Mesenchymal stem cell (in vitro differentiated cells and primary cell): ENCODE measurements at regions not wholly inside any gene's neighbourhood (a gene's known extent, or its start where the extent isn't known, plus 50 kb on each side); places are given as distances from the start of the nearest gene placed in this dataset.

ENCODE experiments used
- DNase-seq: peaks from one replicate; pipeline ENCODE4 v3.0.0-alpha.2; 2013
- H2AFZ ChIP-seq: one replicate; pipeline ENCODE4 v1.6.1; 2013; ENCODE audit warnings: low read depth, mild to moderate bottlenecking, control low read depth, inconsistent platforms, low read length, moderate library complexity
- H2AK5ac ChIP-seq: 2 replicates; pipeline ENCODE4 v1.6.1; 2013; ENCODE audit warnings: low read length, moderate library complexity, mild to moderate bottlenecking, inconsistent platforms; ENCODE audit not compliant: severe bottlenecking
- H2BK120ac ChIP-seq: one replicate; pipeline ENCODE4 v1.6.1; 2013; ENCODE audit warnings: low read depth, mild to moderate bottlenecking, inconsistent platforms, low read length, moderate library complexity
- H2BK12ac ChIP-seq, 2 experiments: one replicate each; pipeline ENCODE4 v1.6.1; 2013; ENCODE audit warnings: inconsistent platforms in 2 of 2, low read length in 2 of 2, mild to moderate bottlenecking in 2 of 2, moderate library complexity in 2 of 2, control low read depth in 1 of 2
- H2BK15ac ChIP-seq: one replicate; pipeline ENCODE4 v1.6.1; 2013; ENCODE audit warnings: mild to moderate bottlenecking, low read depth, inconsistent platforms; ENCODE audit not compliant: poor library complexity, severe bottlenecking
- H2BK5ac ChIP-seq: 2 replicates; pipeline ENCODE4 v1.6.1; 2013; ENCODE audit warnings: low read depth, mild to moderate bottlenecking, low read length, control low read depth, inconsistent platforms; ENCODE audit not compliant: poor library complexity, severe bottlenecking
- H3K14ac ChIP-seq, 2 experiments: one replicate each; pipeline ENCODE4 v1.6.1; 2013; ENCODE audit warnings: inconsistent platforms in 2 of 2, low read length in 2 of 2, control low read depth in 1 of 2, mild to moderate bottlenecking in 1 of 2, moderate library complexity in 1 of 2
- H3K18ac ChIP-seq, 2 experiments: one replicate each; pipeline ENCODE4 v1.6.1; 2013; ENCODE audit warnings: inconsistent platforms in 2 of 2, low read length in 2 of 2, control low read depth in 1 of 2, low read depth in 1 of 2, mild to moderate bottlenecking in 1 of 2
- H3K23ac ChIP-seq, 2 experiments: one replicate each; pipeline ENCODE4 v1.6.1; 2013; ENCODE audit warnings: inconsistent platforms in 2 of 2, low read length in 2 of 2, mild to moderate bottlenecking in 2 of 2, moderate library complexity in 2 of 2, control low read depth in 1 of 2
- H3K27ac ChIP-seq: 2 replicates; pipeline ENCODE4 v1.5.1; 2013; ENCODE audit warnings: mild to moderate bottlenecking, moderate library complexity, low read length, control low read depth, inconsistent platforms; ENCODE audit not compliant: poor library complexity, severe bottlenecking
- H3K27me3 ChIP-seq, 2 experiments: 2 replicates each; pipeline versions ENCODE4 v1.6.1 to v1.7.0; 2013; ENCODE audit warnings: low read length in 2 of 2, mild to moderate bottlenecking in 2 of 2, moderate library complexity in 2 of 2, control low read depth in 1 of 2, inconsistent platforms in 1 of 2; ENCODE audit not compliant: control insufficient read depth in 1 of 2, insufficient read depth in 1 of 2
- H3K36me3 ChIP-seq, 2 experiments: 2 replicates each; pipeline versions ENCODE4 v1.6.1 to v1.7.0; 2013; ENCODE audit warnings: low read length in 2 of 2, control low read depth in 1 of 2, inconsistent platforms in 1 of 2, low read depth in 1 of 2, mild to moderate bottlenecking in 1 of 2; ENCODE audit not compliant: insufficient read depth in 2 of 2, control insufficient read depth in 1 of 2
- H3K4ac ChIP-seq, 2 experiments: one replicate each; pipeline ENCODE4 v1.6.1; 2013; ENCODE audit warnings: inconsistent platforms in 2 of 2, low read length in 2 of 2, mild to moderate bottlenecking in 2 of 2, moderate library complexity in 2 of 2, control low read depth in 1 of 2, low read depth in 1 of 2
- H3K4me1 ChIP-seq: 2 replicates; pipeline ENCODE4 v1.6.1; 2013; ENCODE audit warnings: low read depth, low read length, control low read depth; ENCODE audit not compliant: control insufficient read depth, insufficient read depth
- H3K4me2 ChIP-seq: 2 replicates; pipeline ENCODE4 v1.6.1; 2013; ENCODE audit warnings: low read length, mild to moderate bottlenecking, inconsistent platforms; ENCODE audit not compliant: poor library complexity, severe bottlenecking
- H3K4me3 ChIP-seq, 2 experiments: 2 replicates each; pipeline versions ENCODE4 v1.5.1 to v1.7.0; 2013; ENCODE audit warnings: low read length in 2 of 2, mild to moderate bottlenecking in 2 of 2, control low read depth in 1 of 2, low read depth in 1 of 2; ENCODE audit not compliant: insufficient read depth in 1 of 2
- H3K79me1 ChIP-seq: replicated peaks from 2 replicates; pipeline ENCODE4 v1.6.1; 2013; ENCODE audit warnings: mild to moderate bottlenecking, control low read depth, low read length, inconsistent platforms; ENCODE audit not compliant: poor library complexity, severe bottlenecking
- H3K9ac ChIP-seq: 2 replicates; pipeline ENCODE4 v1.7.0; 2013; ENCODE audit warnings: mild to moderate bottlenecking, low read length, moderate library complexity
- H3K9me3 ChIP-seq: 2 replicates; pipeline ENCODE4 v1.7.0; 2013; ENCODE audit warnings: mild to moderate bottlenecking, low read length; ENCODE audit not compliant: control insufficient read depth
- H4K8ac ChIP-seq: one replicate; pipeline ENCODE4 v1.6.1; 2013; ENCODE audit warnings: inconsistent platforms, mild to moderate bottlenecking, low read length, moderate library complexity
- H4K91ac ChIP-seq: one replicate; pipeline ENCODE4 v1.6.1; 2013; ENCODE audit warnings: mild to moderate bottlenecking, low read length, inconsistent platforms
- WGBS: methylation state at CpG from one replicate; pipeline ENCODE4 v1.1.7; 2013; ENCODE audit warnings: mixed read lengths; 5-methylcytosine and 5-hydroxymethylcytosine counted together

DNA sequence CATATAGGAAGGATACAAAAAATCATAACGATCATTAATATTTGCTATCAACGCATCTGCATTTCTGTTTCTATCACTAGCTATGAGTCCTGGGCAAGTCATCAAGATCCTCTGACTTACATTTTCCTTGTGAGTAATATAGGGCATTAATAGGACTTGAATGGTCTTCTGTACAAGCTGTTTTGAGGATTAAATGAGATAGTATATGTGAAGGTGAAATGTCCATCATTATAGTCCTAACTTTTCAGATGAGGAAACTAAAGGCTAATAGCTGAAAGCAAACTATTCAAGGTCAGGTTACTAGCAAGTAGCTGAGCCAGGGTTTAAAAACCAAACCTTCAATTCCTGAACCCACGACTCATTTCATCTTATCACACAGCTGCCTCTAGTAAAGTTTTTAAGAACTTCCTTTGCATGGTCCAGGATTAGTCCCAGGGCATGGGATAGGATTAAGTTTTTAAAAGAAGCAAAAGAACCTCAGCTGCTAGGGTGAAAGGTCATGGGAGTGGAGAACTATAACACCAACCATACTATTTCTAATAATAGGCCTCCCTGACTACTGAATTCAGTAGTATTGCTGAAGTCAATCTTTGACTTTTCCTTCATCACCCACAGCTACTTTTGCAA lies 101.4 kb upstream of the ADAMTS20 start:
- Histone ChIP-seq H3K9me3 (no peaks in the 10 kb centered on the region), H3K27ac (no peak overlapping the region), H3K14ac (no peak overlapping the region), H3K27me3 (peaks cover 2 to 4% of the 10 kb centered on the region in 2 experiments), H2BK120ac (no peak overlapping the region), H2BK12ac (no peak overlapping the region), H3K4me3 (no peak overlapping the region), H3K4ac (no peak overlapping the region), H2BK5ac (no peak overlapping the region), H3K4me2 (no peak overlapping the region), H3K4me1 (no peaks in the 10 kb centered on the region), H3K23ac (no peak overlapping the region), H2AFZ (no peak overlapping the region), H3K36me3 (no peaks in the 10 kb centered on the region), H3K79me1 (no peaks in the 10 kb centered on the region), H4K91ac (no peak overlapping the region), H3K9ac (no peak overlapping the region), H4K8ac (no peak overlapping the region), H2BK15ac (no peak overlapping the region), H3K18ac (no peak overlapping the region), H2AK5ac (no peak overlapping the region)
- DNase-seq: no peak
- 79% methylated on average over 2 of the region's 3 CpGs for WGBS

- WGBS: 79% methylated on average over 2 of the region's 2 CpGs
- no peaks in the 10 kb centered on the region for H3K79me1 ChIP-seq
Measured at GRCh38 chr12:43648636-43649035, 96.6 kb upstream of the ADAMTS20 start.

DNA sequence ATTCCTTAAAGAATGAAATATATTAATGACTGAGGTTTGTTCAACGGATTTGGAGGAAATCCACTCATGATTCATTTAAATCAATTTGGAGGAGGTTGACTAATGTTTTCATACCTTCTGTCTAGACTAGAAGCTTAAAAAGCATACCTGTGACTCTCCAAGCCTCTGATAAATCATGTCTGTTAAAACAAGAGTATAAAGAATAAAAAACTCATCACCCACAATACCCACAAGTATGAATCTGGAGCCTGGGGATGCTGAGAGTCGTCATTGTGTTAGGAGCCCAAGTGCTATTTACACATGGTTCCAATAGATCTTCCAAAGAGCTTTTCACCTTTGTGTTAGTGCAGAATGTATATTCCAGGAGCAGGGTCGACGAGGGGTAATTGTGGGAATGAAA lies 86.8 kb upstream of the ADAMTS20 start:
- Histone ChIP-seq H4K8ac (no peak overlapping the region), H3K4ac (no peak overlapping the region), H3K36me3 (no peaks in the 10 kb centered on the region), H3K18ac (no peak overlapping the region), H2AK5ac (no peak overlapping the region), H2BK12ac (no peak overlapping the region), H4K91ac (no peak overlapping the region), H3K23ac (no peak overlapping the region), H3K9me3 (no peaks in the 10 kb centered on the region), H3K27ac (no peak overlapping the region), H3K79me1 (no peaks in the 10 kb centered on the region), H3K14ac (no peak overlapping the region), H2BK5ac (no peak overlapping the region), H2BK15ac (no peak overlapping the region), H3K9ac (no peak overlapping the region), H3K4me1 (no peaks in the 10 kb centered on the region), H2BK120ac (no peak overlapping the region), H3K4me3 (no peak overlapping the region), H2AFZ (no peak overlapping the region), H3K4me2 (no peak overlapping the region), H3K27me3 (no peaks in the 10 kb centered on the region)
- 80% methylated on average over 1 of the region's 4 CpGs for WGBS
- no peak for DNase-seq

More at GRCh38 chr12:43648636-43649035, 96.6 kb upstream of the ADAMTS20 start:
- Histone ChIP-seq H3K14ac (no peak overlapping the region), H4K91ac (no peak overlapping the region), H3K23ac (no peak overlapping the region), H3K4me3 (no peak overlapping the region), H3K27me3 (peaks cover 2 to 4% of the 10 kb centered on the region in 2 experiments), H2BK120ac (no peak overlapping the region), H3K27ac (no peak overlapping the region), H4K8ac (no peak overlapping the region), H3K4ac (no peak overlapping the region), H3K9ac (no peak overlapping the region), H2BK15ac (no peak overlapping the region), H3K4me2 (no peak overlapping the region), H2BK12ac (no peak overlapping the region), H3K9me3 (no peaks in the 10 kb centered on the region), H2AFZ (no peak overlapping the region), H2AK5ac (no peak overlapping the region), H3K18ac (no peak overlapping the region), H3K36me3 (no peaks in the 10 kb centered on the region), H2BK5ac (no peak overlapping the region), H3K4me1 (no peaks in the 10 kb centered on the region)
- no peak for DNase-seq

DNA sequence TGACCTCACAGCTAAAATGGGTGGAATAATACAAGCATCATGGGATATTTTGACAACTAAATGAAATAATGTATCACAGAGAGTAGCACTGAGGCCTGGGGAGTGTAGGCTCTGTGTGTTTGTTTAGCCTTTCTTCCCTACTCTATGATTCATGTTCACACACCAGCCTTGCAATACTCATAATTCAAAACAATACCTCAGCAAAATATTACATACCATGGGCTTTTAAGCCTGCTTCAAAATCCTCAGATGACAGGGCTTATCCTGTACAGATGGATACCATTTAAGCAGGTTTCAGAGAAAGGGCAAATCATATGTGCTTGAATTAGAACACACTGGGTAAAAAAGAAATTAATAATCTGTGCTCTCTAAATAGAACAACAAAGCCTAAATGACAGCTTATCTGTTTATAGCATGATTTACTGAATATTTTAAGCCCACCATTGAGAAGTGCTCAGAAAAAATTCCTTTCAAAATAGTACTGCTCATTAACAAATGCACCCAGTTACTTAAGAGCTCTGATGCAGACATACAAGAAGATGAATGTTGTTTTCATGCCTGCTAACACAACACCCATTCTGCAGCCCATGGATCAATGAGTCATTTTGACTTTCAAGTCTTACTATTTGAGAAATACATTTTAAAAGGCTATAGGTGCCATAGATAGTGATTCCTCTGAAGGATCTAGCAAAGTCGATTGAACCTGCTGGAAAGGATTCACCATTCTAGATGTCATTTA lies 84.9 kb upstream of the ADAMTS20 start:
- Histone ChIP-seq H3K4me3 (no peak overlapping the region), H2BK120ac (no peak overlapping the region), H3K23ac (no peak overlapping the region), H3K4ac (no peak overlapping the region), H4K91ac (no peak overlapping the region), H2AK5ac (no peak overlapping the region), H3K4me1 (no peaks in the 10 kb centered on the region), H2BK5ac (no peak overlapping the region), H3K18ac (no peak overlapping the region), H2AFZ (no peak overlapping the region), H2BK15ac (no peak overlapping the region), H3K14ac (no peak overlapping the region), H2BK12ac (no peak overlapping the region), H3K9me3 (no peaks in the 10 kb centered on the region), H3K36me3 (no peaks in the 10 kb centered on the region), H3K9ac (no peak overlapping the region), H4K8ac (no peak overlapping the region), H3K79me1 (no peaks in the 10 kb centered on the region), H3K27ac (no peak overlapping the region), H3K27me3 (no peaks in the 10 kb centered on the region), H3K4me2 (no peak overlapping the region)
- DNase-seq: no peak
- no CpG with 5 or more reads among the region's 1 CpG for WGBS
